Endothelial cell of umbilical vein (primary cell): ENCODE measurements at regions not wholly inside any gene's neighbourhood (a gene's known extent, or its start where the extent isn't known, plus 50 kb on each side); places are given as distances from the start of the nearest gene placed in this dataset.
"Not testable (repeated sequence)": the region's sequence is repeated elsewhere in the genome, so short reads cannot be mapped to it uniquely, and the experiment has no call there.

Source experiments
- BruUV-seq: library from RNA; stranded (reverse); fragments of 400-500 nt; replicated peaks from 2 replicates; lab custom pipeline; 2021; lab: Mats Ljungman, UMichigan
- CTCF ChIA-PET: fragments of 300-600, 350-600 bp; sonication (Branson Sonifier 250); formaldehyde crosslinking; loops from one replicate; lab custom pipeline; 2021; ENCODE audit warnings: antibody characterized with exemption, inconsistent platforms; lab: Charles Lee
- POLR2A ChIA-PET: fragments of 300-600, 350-600 bp; sonication (Branson Sonifier 250); formaldehyde crosslinking; loops from one replicate; lab custom pipeline; 2021; ENCODE audit warnings: antibody characterized with exemption, inconsistent platforms; lab: Charles Lee
- DNase-seq: peaks from one replicate; pipeline ENCODE4 v3.0.0-alpha.2; 2011; ENCODE audit warnings: low read depth, low spot score
- FAIRE-seq: peaks from 2 replicates; lab custom pipeline; 2011; peaks lifted over from hg19 to GRCh38; lab: Jason Lieb, UNC
- H2AFZ ChIP-seq: 2 replicates; pipeline ENCODE4 v1.6.0; 2012; ENCODE audit warnings: low read depth, low read length, control low read depth, inconsistent platforms
- H3K27ac ChIP-seq: 2 replicates; pipeline ENCODE4 v1.5.1; 2011; ENCODE audit warnings: low read depth, mild to moderate bottlenecking, control low read depth, low read length, moderate library complexity; ENCODE audit not compliant: insufficient read depth
- H3K27me3 ChIP-seq, 2 experiments: 2 replicates each; pipeline versions ENCODE4 v1.6.0 to v1.6.1; 2011; ENCODE audit warnings: low read length in 2 of 2, mixed read lengths in 1 of 2; ENCODE audit not compliant: control insufficient read depth in 2 of 2, insufficient read depth in 2 of 2
- H3K36me3 ChIP-seq, 2 experiments: 2 replicates in 1 of 2; 3 replicates in 1 of 2; pipeline ENCODE4 v1.5.1; 2011; ENCODE audit warnings: low read length in 2 of 2, mild to moderate bottlenecking in 1 of 2, moderate library complexity in 1 of 2; ENCODE audit not compliant: control insufficient read depth in 2 of 2, insufficient read depth in 2 of 2; ENCODE audit errors: extremely low read depth in 1 of 2
- H3K4me1 ChIP-seq: 3 replicates; pipeline ENCODE4 v1.5.1; 2011; ENCODE audit warnings: mild to moderate bottlenecking, low read length; ENCODE audit not compliant: control insufficient read depth, insufficient read depth; ENCODE audit errors: extremely low read depth
- H3K4me2 ChIP-seq: 2 replicates; pipeline ENCODE4 v1.6.1; 2011; ENCODE audit warnings: low read length, control low read depth, mixed read lengths; ENCODE audit not compliant: insufficient read depth
- H3K4me3 ChIP-seq, 3 experiments: fragments of 200-600 bp in 1 of 3; sonication (generic), shearing (Covaris generic) in 1 of 3; replicated peaks in 1 of 3; 2 replicates each; pipeline ENCODE4 v1.5.1; 2011 to 2016; ENCODE audit warnings: control low read depth in 3 of 3, low read length in 3 of 3, mild to moderate bottlenecking in 2 of 3, inconsistent platforms in 1 of 3, low read depth in 1 of 3, moderate library complexity in 1 of 3; ENCODE audit not compliant: insufficient read depth in 1 of 3
- H3K79me2 ChIP-seq: 2 replicates; pipeline ENCODE4 v1.6.0; 2012; ENCODE audit warnings: low read length, inconsistent platforms; ENCODE audit not compliant: control insufficient read depth, insufficient read depth
- H3K9ac ChIP-seq: replicated peaks from 2 replicates; pipeline ENCODE3; 2011; ENCODE audit warnings: low read length, control low read depth; ENCODE audit not compliant: insufficient read depth; ENCODE audit errors: extremely low read depth
- H3K9me1 ChIP-seq: replicated peaks from 3 replicates; pipeline ENCODE4 v1.6.0; 2011; ENCODE audit warnings: mild to moderate bottlenecking, low read length; ENCODE audit not compliant: control insufficient read depth, insufficient read depth; ENCODE audit errors: extremely low read depth
- H3K9me3 ChIP-seq: replicated peaks from 2 replicates; pipeline ENCODE4 v1.5.1; 2012; ENCODE audit warnings: low read length, inconsistent platforms; ENCODE audit not compliant: control insufficient read depth, insufficient read depth
- H4K20me1 ChIP-seq: replicated peaks from 2 replicates; pipeline ENCODE3; 2011; ENCODE audit warnings: mild to moderate bottlenecking, low read length; ENCODE audit not compliant: control insufficient read depth, insufficient read depth; ENCODE audit errors: extremely low read depth
- EZH2 ChIP-seq: IDR thresholded peaks from 2 replicates; pipeline ENCODE4 v1.6.1; 2012; ENCODE audit warnings: borderline replicate concordance, low read depth, mild to moderate bottlenecking, moderate library complexity, low read length, inconsistent platforms; ENCODE audit not compliant: severe bottlenecking
- FOS ChIP-seq: IDR thresholded peaks from 2 replicates; pipeline ENCODE4 v1.6.1; 2011; ENCODE audit warnings: mild to moderate bottlenecking, low read length, moderate library complexity, borderline replicate concordance; ENCODE audit not compliant: insufficient read depth
- GATA2 ChIP-seq: IDR thresholded peaks from 2 replicates; pipeline ENCODE4 v1.7.0; 2011; ENCODE audit warnings: low read depth, mild to moderate bottlenecking, moderate library complexity, mixed read lengths, low read length; ENCODE audit not compliant: insufficient read length, insufficient read depth
- JUN ChIP-seq: IDR thresholded peaks from 2 replicates; pipeline ENCODE4 v1.6.1; 2011; ENCODE audit warnings: borderline replicate concordance, low read depth; ENCODE audit not compliant: insufficient read length, insufficient read depth
- MYC ChIP-seq: IDR thresholded peaks from one replicate; pipeline ENCODE4 v1.6.1; 2011; ENCODE audit warnings: mild to moderate bottlenecking, low read depth, low read length
- POLR2A ChIP-seq: IDR thresholded peaks from 2 replicates; pipeline ENCODE4 v1.6.1; 2012; ENCODE audit warnings: low read depth, mild to moderate bottlenecking, control low read depth, low read length
- POLR2AphosphoS5 ChIP-seq: IDR thresholded peaks from 2 replicates; pipeline ENCODE4 v1.6.1; 2012; ENCODE audit warnings: low read depth, mild to moderate bottlenecking, control low read depth, low read length, moderate library complexity; ENCODE audit not compliant: insufficient read depth
- dilution Hi-C: fragments of 300-500 bp; cut with MboI; formaldehyde crosslinking; loops from one replicate; pipeline ENCODE4 v1.15.0; 2019; ENCODE audit warnings: low sequenced_read_pairs; ENCODE audit not compliant: extremely low pct_ligation_motif_present
- intact Hi-C: fragments of 100-400 bp; cut with micrococcal nuclease; formaldehyde crosslinking; loops from one replicate; pipeline ENCODE4 v1.10.0; 2022
- TF ChIP-seq, protein P1 (sequence below): IDR thresholded peaks from 2 replicates; pipeline ENCODE4 v1.6.1; 2011; ENCODE audit not compliant: insufficient read depth, insufficient read length
- TF ChIP-seq, protein P2 (sequence below), 2 donors: IDR thresholded peaks; 1 replicate in 1 of 2; 2 replicates in 1 of 2; pipeline ENCODE4 v1.5.1; 2011; ENCODE audit warnings: low read length in 2 of 2, mild to moderate bottlenecking in 2 of 2, moderate library complexity in 2 of 2, control low read depth in 1 of 2, inconsistent platforms in 1 of 2, low read depth in 1 of 2; ENCODE audit not compliant: insufficient read depth in 1 of 2; ENCODE audit errors: extremely low read depth in 1 of 2

DNA sequence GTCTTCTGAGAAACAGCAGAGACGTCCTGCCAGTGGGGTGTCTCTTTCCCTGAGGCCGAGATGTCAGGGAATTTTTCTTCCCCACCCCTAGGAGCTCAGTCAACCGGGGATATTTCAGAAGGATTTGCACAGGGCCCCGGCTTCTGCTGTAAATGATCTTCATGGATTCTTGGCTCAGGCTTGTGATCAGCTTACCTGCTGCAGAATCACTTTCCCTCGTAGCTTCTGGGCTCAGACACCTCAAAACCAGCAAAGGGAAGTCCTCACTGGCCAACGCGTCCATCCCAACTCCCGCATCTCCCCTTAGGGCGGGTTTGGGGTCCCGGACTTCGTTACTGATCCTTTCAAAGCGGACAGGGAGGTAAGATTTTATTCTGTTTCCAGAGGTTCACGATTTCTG lies 212.7 kb downstream of the SHOX start:
- Histone ChIP-seq H3K4me3 (no peak overlapping the region), H3K4me1 (no peaks in the 10 kb centered on the region), H3K79me2 (no peaks in the 10 kb centered on the region), H3K9ac (no peak overlapping the region), H4K20me1 (no peaks in the 10 kb centered on the region), H3K9me1 (no peaks in the 10 kb centered on the region), H3K4me2 (no peak overlapping the region), H3K27me3 (no peaks in the 10 kb centered on the region), H2AFZ (no peak overlapping the region), H3K9me3 (peaks cover 2% of the 10 kb centered on the region), H3K36me3 (no peaks in the 10 kb centered on the region), H3K27ac (no peak overlapping the region)
- CTCF ChIA-PET = no interaction called here
- FAIRE-seq (no peak), DNase-seq (no peak)
- dilution Hi-C loops (no loop called here), intact Hi-C loops (no loop called here)
- POLR2A ChIA-PET = no interaction called here
- no peak for TF ChIP-seq JUN
- BruUV-seq = no TSS peak

DNA sequence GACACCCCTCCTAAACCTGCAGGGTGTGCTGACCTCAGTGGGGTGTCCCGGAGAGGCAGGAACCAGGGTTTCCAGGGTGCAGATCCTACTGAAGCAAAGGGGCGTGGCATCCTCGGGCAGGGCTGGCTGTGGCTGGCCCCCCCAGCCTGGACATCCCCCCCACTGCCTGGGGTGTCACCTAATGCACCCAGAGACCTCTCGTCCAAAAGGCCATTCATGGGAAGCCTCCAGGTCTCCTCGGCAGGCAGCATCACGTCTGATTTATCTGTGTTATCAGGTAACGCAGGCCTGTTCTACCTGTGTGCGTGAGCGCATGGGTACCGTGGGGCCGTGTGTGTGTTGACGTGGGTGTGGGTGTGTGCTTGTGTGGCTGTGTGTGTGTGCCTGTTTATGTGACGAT lies 210.0 kb downstream of the SHOX start:
- ChIA-PET CTCF (no interaction called here), POLR2A (no interaction called here)
- BruUV-seq = no TSS peak
- Histone ChIP-seq H2AFZ (no peak overlapping the region), H3K4me3 (no peak overlapping the region), H3K4me1 (no peaks in the 10 kb centered on the region), H3K9me1 (no peaks in the 10 kb centered on the region), H3K36me3 (no peaks in the 10 kb centered on the region), H3K27me3 (no peaks in the 10 kb centered on the region), H3K79me2 (no peaks in the 10 kb centered on the region), H3K4me2 (no peak overlapping the region), H3K9ac (no peak overlapping the region), H3K9me3 (peaks cover 5% of the 10 kb centered on the region), H4K20me1 (no peaks in the 10 kb centered on the region), H3K27ac (no peak overlapping the region)
- no peak for DNase-seq
- dilution Hi-C loops = no loop called here
- TF ChIP-seq EZH2 (no peak), POLR2AphosphoS5 (no peak), JUN (no peak), MYC (no peak), POLR2A (no peak), GATA2 (no peak), FOS (no peak)
- TF ChIP-seq, protein P1, sequence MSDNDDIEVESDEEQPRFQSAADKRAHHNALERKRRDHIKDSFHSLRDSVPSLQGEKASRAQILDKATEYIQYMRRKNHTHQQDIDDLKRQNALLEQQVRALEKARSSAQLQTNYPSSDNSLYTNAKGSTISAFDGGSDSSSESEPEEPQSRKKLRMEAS = no peak
- TF ChIP-seq, protein P2, sequence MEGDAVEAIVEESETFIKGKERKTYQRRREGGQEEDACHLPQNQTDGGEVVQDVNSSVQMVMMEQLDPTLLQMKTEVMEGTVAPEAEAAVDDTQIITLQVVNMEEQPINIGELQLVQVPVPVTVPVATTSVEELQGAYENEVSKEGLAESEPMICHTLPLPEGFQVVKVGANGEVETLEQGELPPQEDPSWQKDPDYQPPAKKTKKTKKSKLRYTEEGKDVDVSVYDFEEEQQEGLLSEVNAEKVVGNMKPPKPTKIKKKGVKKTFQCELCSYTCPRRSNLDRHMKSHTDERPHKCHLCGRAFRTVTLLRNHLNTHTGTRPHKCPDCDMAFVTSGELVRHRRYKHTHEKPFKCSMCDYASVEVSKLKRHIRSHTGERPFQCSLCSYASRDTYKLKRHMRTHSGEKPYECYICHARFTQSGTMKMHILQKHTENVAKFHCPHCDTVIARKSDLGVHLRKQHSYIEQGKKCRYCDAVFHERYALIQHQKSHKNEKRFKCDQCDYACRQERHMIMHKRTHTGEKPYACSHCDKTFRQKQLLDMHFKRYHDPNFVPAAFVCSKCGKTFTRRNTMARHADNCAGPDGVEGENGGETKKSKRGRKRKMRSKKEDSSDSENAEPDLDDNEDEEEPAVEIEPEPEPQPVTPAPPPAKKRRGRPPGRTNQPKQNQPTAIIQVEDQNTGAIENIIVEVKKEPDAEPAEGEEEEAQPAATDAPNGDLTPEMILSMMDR (IDR thresholded peaks at IDR 0.05; ENCODE audit: extremely low read depth in 1 of 2, insufficient read depth in 1 of 2, low read depth in 1 of 2, low read length in 2 of 2) = no peak
- intact Hi-C loops = no loop called here
- FAIRE-seq = no peak

DNA sequence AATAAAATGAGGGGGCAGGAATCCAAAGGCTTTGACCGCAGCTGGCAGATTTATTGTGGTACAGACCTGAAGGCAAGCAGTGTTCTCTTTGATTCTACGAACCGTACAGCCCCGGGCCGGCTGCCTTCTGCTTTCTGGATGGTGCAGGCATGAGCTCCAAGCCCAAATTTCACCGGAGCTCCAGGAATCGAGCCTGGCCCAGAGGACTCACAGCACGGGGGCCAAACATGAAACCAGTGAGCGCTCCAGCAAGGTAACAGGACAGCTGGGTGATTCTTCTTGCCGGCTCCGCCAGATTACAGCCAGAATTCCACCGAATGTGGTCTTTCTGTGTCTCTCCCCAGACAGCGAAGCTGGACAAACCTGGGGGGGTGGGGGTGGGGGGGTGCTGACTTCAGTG lies 208.1 kb downstream of the SHOX start:
- FAIRE-seq, DNase-seq, H4K20me1 ChIP-seq, H3K9ac ChIP-seq, H3K9me3 ChIP-seq, CTCF ChIA-PET, H3K27ac ChIP-seq, intact Hi-C loops, H3K36me3 ChIP-seq, dilution Hi-C loops, BruUV-seq, H3K9me1 ChIP-seq, H3K4me2 ChIP-seq, H3K4me1 ChIP-seq, H3K4me3 ChIP-seq, H3K27me3 ChIP-seq, POLR2A ChIA-PET, H2AFZ ChIP-seq, H3K79me2 ChIP-seq: not testable (repeated sequence)
